Neuronal stem cell (in vitro differentiated cells): ENCODE measurements at regions not wholly inside any gene's neighbourhood (a gene's known extent, or its start where the extent isn't known, plus 50 kb on each side); places are given as distances from the start of the nearest gene placed in this dataset.
"Not testable (repeated sequence)": the region's sequence is repeated elsewhere in the genome, so short reads cannot be mapped to it uniquely, and the experiment has no call there.

Experiments
- DNase-seq: peaks from one replicate; pipeline ENCODE4 v3.0.0-alpha.2; 2013; ENCODE audit warnings: low spot score
- H2AFZ ChIP-seq: one replicate; pipeline ENCODE4 v1.6.1; 2013; ENCODE audit warnings: mild to moderate bottlenecking, low read length, inconsistent platforms
- H2AK5ac ChIP-seq: 2 replicates; pipeline ENCODE4 v1.6.1; 2013; ENCODE audit warnings: low read depth, mild to moderate bottlenecking, inconsistent platforms, low read length, moderate library complexity, mixed read lengths
- H2BK120ac ChIP-seq: 2 replicates; pipeline ENCODE4 v1.6.1; 2013; ENCODE audit warnings: low read depth, mild to moderate bottlenecking, inconsistent platforms, low read length, moderate library complexity, mixed read lengths
- H2BK12ac ChIP-seq: one replicate; pipeline ENCODE4 v1.6.1; 2013; ENCODE audit warnings: low read length, inconsistent platforms
- H2BK15ac ChIP-seq: 2 replicates; pipeline ENCODE4 v1.6.1; 2013; ENCODE audit warnings: mild to moderate bottlenecking, low read length, inconsistent platforms, mixed read lengths
- H2BK5ac ChIP-seq: one replicate; pipeline ENCODE4 v1.6.1; 2013; ENCODE audit warnings: inconsistent platforms, mild to moderate bottlenecking, low read length, moderate library complexity
- H3K14ac ChIP-seq: one replicate; pipeline ENCODE4 v1.6.1; 2013; ENCODE audit warnings: low read length, inconsistent platforms
- H3K18ac ChIP-seq: 2 replicates; pipeline ENCODE4 v1.6.1; 2013; ENCODE audit warnings: low read length, inconsistent platforms
- H3K23ac ChIP-seq: 2 replicates; pipeline ENCODE4 v1.6.1; 2013; ENCODE audit warnings: low read depth, mild to moderate bottlenecking, mixed read lengths, low read length, inconsistent platforms; ENCODE audit not compliant: poor library complexity
- H3K27ac ChIP-seq: replicated peaks from 3 replicates; pipeline ENCODE4 v1.5.1; 2013; ENCODE audit warnings: low read length, inconsistent platforms
- H3K27me3 ChIP-seq, 3 experiments: 2 replicates each; pipeline ENCODE4 v1.6.1; 2013; ENCODE audit warnings: low read length in 3 of 3, mild to moderate bottlenecking in 2 of 3, inconsistent platforms in 1 of 3, low read depth in 1 of 3, mixed read lengths in 1 of 3, moderate library complexity in 1 of 3; ENCODE audit not compliant: control insufficient read depth in 3 of 3, insufficient read depth in 3 of 3
- H3K36me3 ChIP-seq, 2 donors: replicated peaks in 1 of 2; 2 replicates each; pipeline ENCODE4 v1.6.1; 2013; ENCODE audit warnings: low read length in 2 of 2; ENCODE audit not compliant: control insufficient read depth in 2 of 2, insufficient read depth in 2 of 2
- H3K4ac ChIP-seq: 2 replicates; pipeline ENCODE4 v1.6.1; 2013; ENCODE audit warnings: inconsistent platforms, mild to moderate bottlenecking, low read length, moderate library complexity
- H3K4me1 ChIP-seq, 2 donors: 1 replicate in 1 of 2; 2 replicates in 1 of 2; pipeline ENCODE4 v1.6.1; 2013; ENCODE audit warnings: low read length in 2 of 2, low read depth in 1 of 2; ENCODE audit not compliant: control insufficient read depth in 2 of 2, insufficient read depth in 1 of 2
- H3K4me2 ChIP-seq: one replicate; pipeline ENCODE4 v1.6.1; 2013; ENCODE audit warnings: mild to moderate bottlenecking, low read length, inconsistent platforms; ENCODE audit not compliant: insufficient read depth, poor library complexity, severe bottlenecking
- H3K4me3 ChIP-seq, 2 donors: 2 replicates each; pipeline ENCODE4 v1.5.1; 2013; ENCODE audit warnings: low read length in 2 of 2, mild to moderate bottlenecking in 2 of 2, inconsistent platforms in 1 of 2, moderate library complexity in 1 of 2
- H3K79me1 ChIP-seq: one replicate; pipeline ENCODE4 v1.6.1; 2013; ENCODE audit warnings: low read depth, mild to moderate bottlenecking, inconsistent platforms, low read length, moderate library complexity
- H3K9ac ChIP-seq: one replicate; pipeline ENCODE4 v1.6.1; 2013; ENCODE audit warnings: mild to moderate bottlenecking, low read depth, low read length, inconsistent platforms; ENCODE audit not compliant: poor library complexity
- H3K9me3 ChIP-seq, 2 donors: replicated peaks in 1 of 2; 2 replicates each; pipeline versions ENCODE3 to v1.6.1; 2013; ENCODE audit warnings: low read length in 2 of 2, mild to moderate bottlenecking in 2 of 2, inconsistent platforms in 1 of 2, low read depth in 1 of 2, mixed read lengths in 1 of 2, moderate library complexity in 1 of 2; ENCODE audit not compliant: control insufficient read depth in 2 of 2, insufficient read depth in 1 of 2
- H4K8ac ChIP-seq: one replicate; pipeline ENCODE4 v1.6.1; 2013; ENCODE audit warnings: low read depth, mild to moderate bottlenecking, inconsistent platforms, low read length, moderate library complexity
- H4K91ac ChIP-seq: one replicate; pipeline ENCODE4 v1.6.1; 2013; ENCODE audit warnings: low read length, low read depth, mild to moderate bottlenecking, inconsistent platforms; ENCODE audit not compliant: poor library complexity
- WGBS, 2 donors: extraction: QIAGEN DNeasy Blood & Tissue Kit; methylation state at CpG; one replicate each; pipeline ENCODE4 v1.1.7; 2013; ENCODE audit warnings: missing lambda C conversion rate in 2 of 2, mixed read lengths in 1 of 2; ENCODE audit not compliant: insufficient read length in 2 of 2, insufficient replicate concordance in 1 of 2; ENCODE audit errors: extremely low coverage in 2 of 2; 5-methylcytosine and 5-hydroxymethylcytosine counted together

- H3K27me3 ChIP-seq, H4K91ac ChIP-seq, H3K79me1 ChIP-seq, H3K18ac ChIP-seq, H2AK5ac ChIP-seq, H2AFZ ChIP-seq, H3K4me1 ChIP-seq, H2BK120ac ChIP-seq, H3K4ac ChIP-seq, DNase-seq, H3K27ac ChIP-seq, H3K36me3 ChIP-seq, H2BK15ac ChIP-seq, H3K4me3 ChIP-seq, H2BK5ac ChIP-seq, H2BK12ac ChIP-seq, H3K9me3 ChIP-seq, H4K8ac ChIP-seq, H3K4me2 ChIP-seq, H3K14ac ChIP-seq, H3K9ac ChIP-seq, H3K23ac ChIP-seq: not testable (repeated sequence)
- no CpG with 5 or more reads among the region's 6 CpGs for WGBS, 2 donors
Observed at GRCh38 chr4:9547470-9547869, 103.3 kb downstream of the DEFB131A start.

- WGBS, 2 donors = no CpG with 5 or more reads among the region's 6 CpGs
- H2AK5ac ChIP-seq, H2BK120ac ChIP-seq: not testable (repeated sequence)
Observed at GRCh38 chr4:9556076-9556475, 111.9 kb downstream of the DEFB131A start.

GRCh38 chr4:9577869-9578268, 133.7 kb downstream of the DEFB131A start:
- not testable (repeated sequence) for H3K18ac ChIP-seq, H2BK5ac ChIP-seq, H3K4me2 ChIP-seq, H3K23ac ChIP-seq, H3K9me3 ChIP-seq, H3K4me3 ChIP-seq, DNase-seq, H2BK12ac ChIP-seq, H3K4me1 ChIP-seq, H3K14ac ChIP-seq, H4K91ac ChIP-seq, H2BK120ac ChIP-seq, H3K4ac ChIP-seq, H3K27me3 ChIP-seq, H3K27ac ChIP-seq, H3K79me1 ChIP-seq, H3K9ac ChIP-seq, H2BK15ac ChIP-seq, H2AK5ac ChIP-seq, H4K8ac ChIP-seq, H2AFZ ChIP-seq, H3K36me3 ChIP-seq
- WGBS, 2 donors = no CpG with 5 or more reads among the region's 3 CpGs

More at GRCh38 chr4:9556076-9556475, 111.9 kb downstream of the DEFB131A start:
- not testable (repeated sequence) for DNase-seq, H3K4me2 ChIP-seq, H3K79me1 ChIP-seq, H3K27ac ChIP-seq, H3K14ac ChIP-seq, H3K36me3 ChIP-seq, H3K4ac ChIP-seq, H3K27me3 ChIP-seq, H3K23ac ChIP-seq, H3K18ac ChIP-seq, H3K4me3 ChIP-seq, H4K8ac ChIP-seq, H3K9me3 ChIP-seq, H2BK5ac ChIP-seq, H3K9ac ChIP-seq, H3K4me1 ChIP-seq, H2BK15ac ChIP-seq, H4K91ac ChIP-seq, H2AFZ ChIP-seq, H2BK12ac ChIP-seq

GRCh38 chr4:9582880-9583279, 138.7 kb downstream of the DEFB131A start:
- not testable (repeated sequence) for H3K14ac ChIP-seq, H3K27ac ChIP-seq, H4K8ac ChIP-seq, H3K9ac ChIP-seq, H3K4ac ChIP-seq, H2BK120ac ChIP-seq, H3K23ac ChIP-seq, H3K9me3 ChIP-seq, H3K27me3 ChIP-seq, H4K91ac ChIP-seq, H3K36me3 ChIP-seq, H3K18ac ChIP-seq, H3K79me1 ChIP-seq, H2AK5ac ChIP-seq, H2BK15ac ChIP-seq, H2BK5ac ChIP-seq, DNase-seq, H2AFZ ChIP-seq, H3K4me3 ChIP-seq, H3K4me1 ChIP-seq, H3K4me2 ChIP-seq, H2BK12ac ChIP-seq
- WGBS, 2 donors = no CpG with 5 or more reads among the region's 5 CpGs
